GDM1 (cell line): ENCODE measurements at regions not wholly inside any gene's neighbourhood (a gene's known extent, or its start where the extent isn't known, plus 50 kb on each side); places are given as distances from the start of the nearest gene placed in this dataset.
"Not testable (repeated sequence)": the region's sequence is repeated elsewhere in the genome, so short reads cannot be mapped to it uniquely, and the experiment has no call there.

Experiments used
- DNase-seq: peaks from one replicate; lab custom pipeline; 2025; lab: John Stamatoyannopoulos, UW

- no peak for DNase-seq
Measured at GRCh38 chr15:77877869-77878577, 199.5 kb downstream of the TBC1D2B start.

GRCh38 chr15:77876107-77876820 lies 201.2 kb downstream of the TBC1D2B start:
- DNase-seq = not testable (repeated sequence)

GRCh38 chr15:77875066-77875721 lies 202.3 kb downstream of the TBC1D2B start:
- DNase-seq = peak; percentile 34

GRCh38 chr15:77874063-77874462 lies 203.4 kb downstream of the TBC1D2B start:
- DNase-seq = no peak

- DNase-seq = not testable (repeated sequence)
Measured at GRCh38 chr15:77872521-77873425, 204.7 kb downstream of the TBC1D2B start.

- no peak for DNase-seq
Measured at GRCh38 chr15:77871852-77872371, 205.6 kb downstream of the TBC1D2B start.

GRCh38 chr15:77870195-77871065 lies 207.1 kb downstream of the TBC1D2B start:
- DNase-seq = no peak

- no peak for DNase-seq
Measured at GRCh38 chr15:77869021-77869895, 208.3 kb downstream of the TBC1D2B start.

GRCh38 chr15:77868048-77868629 lies 209.4 kb downstream of the TBC1D2B start:
- DNase-seq = not testable (repeated sequence)

GRCh38 chr15:77867266-77868047 lies 210.1 kb downstream of the TBC1D2B start:
- DNase-seq = no peak

- no peak for DNase-seq
Measured at GRCh38 chr15:77866596-77867125, 210.8 kb downstream of the TBC1D2B start.

- DNase-seq = no peak
Measured at GRCh38 chr15:77866186-77866585, 211.3 kb downstream of the TBC1D2B start.

- DNase-seq = no peak
Measured at GRCh38 chr15:77865701-77866100, 211.8 kb downstream of the TBC1D2B start.

GRCh38 chr15:77865106-77865610 lies 212.4 kb downstream of the TBC1D2B start:
- no peak for DNase-seq

- no peak for DNase-seq
Measured at GRCh38 chr15:77864211-77865105, 213.1 kb downstream of the TBC1D2B start.

GRCh38 chr15:77863491-77864105 lies 213.9 kb downstream of the TBC1D2B start:
- DNase-seq = no peak
